ENCODE measurements at regions not wholly inside any gene's neighbourhood (a gene's known extent, or its start where the extent isn't known, plus 50 kb on each side); places are given as distances from the start of the nearest gene placed in this dataset.

- Histone ChIP-seq H2AFZ (ENCODE audit: low read length) (no peak overlapping the region), H3K9me3 (ENCODE audit: low read length) (no peaks in the 10 kb centered on the region), H3K79me2 (ENCODE audit: insufficient read depth, low read length) (no peaks in the 10 kb centered on the region), H3K36me3 (ENCODE audit: insufficient read depth, low read length) (no peaks in the 10 kb centered on the region), H3K4me2 (ENCODE audit: low read length) (no peak overlapping the region), H3K27me3 (ENCODE audit: insufficient read depth, low read length) (no peaks in the 10 kb centered on the region), H3F3A (ENCODE audit: insufficient read depth, low read length) (no peaks in the 10 kb centered on the region), H3K9me2 (ENCODE audit: low read depth, low read length) (no peaks in the 10 kb centered on the region), H3K9ac (ENCODE audit: low read length) (no peak overlapping the region), H3K27ac (ENCODE audit: low read depth, low read length, poor library complexity, severe bottlenecking) (no peak overlapping the region), H3K4me1 (ENCODE audit: insufficient read depth, low read length, severe bottlenecking) (peaks cover 6% of the 10 kb centered on the region), H4K20me1 (ENCODE audit: insufficient read depth, low read length) (no peaks in the 10 kb centered on the region), H3K4me3 (ENCODE audit: low read depth, low read length, poor library complexity, severe bottlenecking) (no peak overlapping the region)
- TF ChIP-seq EZH2 (IDR thresholded peaks at IDR 0.05; ENCODE audit: borderline replicate concordance, low read length), result no peak
- no peak for TF ChIP-seq CTCF (IDR thresholded peaks at IDR 0.05; ENCODE audit: low read length)
These were observed 133.9 kb downstream of the SLITRK6 start for GRCh38 chr13:85665286-85665685.

GRCh38 chr13:85663856-85664255, 135.4 kb downstream of the SLITRK6 start:
- H4K20me1 ChIP-seq (ENCODE audit: insufficient read depth, low read length), result no peaks in the 10 kb centered on the region
- H2AFZ ChIP-seq (ENCODE audit: low read length), result no peak overlapping the region
- peaks cover 6% of the 10 kb centered on the region for H3K4me1 ChIP-seq (ENCODE audit: insufficient read depth, low read length, severe bottlenecking)
- H3F3A ChIP-seq (ENCODE audit: insufficient read depth, low read length), result no peaks in the 10 kb centered on the region
- H3K9me2 ChIP-seq (ENCODE audit: low read depth, low read length), result no peaks in the 10 kb centered on the region
- no peak overlapping the region for H3K9ac ChIP-seq (ENCODE audit: low read length)
- TF ChIP-seq EZH2 (IDR thresholded peaks at IDR 0.05; ENCODE audit: borderline replicate concordance, low read length), result no peak
- no peak for TF ChIP-seq CTCF (IDR thresholded peaks at IDR 0.05; ENCODE audit: low read length)
- H3K4me3 ChIP-seq (ENCODE audit: low read depth, low read length, poor library complexity, severe bottlenecking), result no peak overlapping the region
- H3K27ac ChIP-seq (ENCODE audit: low read depth, low read length, poor library complexity, severe bottlenecking), result no peak overlapping the region
- H3K4me2 ChIP-seq (ENCODE audit: low read length), result no peak overlapping the region
- H3K9me3 ChIP-seq (ENCODE audit: low read length), result no peaks in the 10 kb centered on the region
- H3K27me3 ChIP-seq (ENCODE audit: insufficient read depth, low read length), result no peaks in the 10 kb centered on the region
- H3K36me3 ChIP-seq (ENCODE audit: insufficient read depth, low read length), result no peaks in the 10 kb centered on the region
- H3K79me2 ChIP-seq (ENCODE audit: insufficient read depth, low read length), result no peaks in the 10 kb centered on the region

GRCh38 chr13:85662186-85662585, 137.0 kb downstream of the SLITRK6 start:
- Histone ChIP-seq H3K4me2 (ENCODE audit: low read length) (no peak overlapping the region), H3K79me2 (ENCODE audit: insufficient read depth, low read length) (no peaks in the 10 kb centered on the region), H4K20me1 (ENCODE audit: insufficient read depth, low read length) (no peaks in the 10 kb centered on the region), H2AFZ (ENCODE audit: low read length) (no peak overlapping the region), H3K27me3 (ENCODE audit: insufficient read depth, low read length) (no peaks in the 10 kb centered on the region), H3K9me2 (ENCODE audit: low read depth, low read length) (no peaks in the 10 kb centered on the region), H3K4me1 (ENCODE audit: insufficient read depth, low read length, severe bottlenecking) (peaks cover 6% of the 10 kb centered on the region), H3K9ac (ENCODE audit: low read length) (no peak overlapping the region), H3F3A (ENCODE audit: insufficient read depth, low read length) (no peaks in the 10 kb centered on the region), H3K36me3 (ENCODE audit: insufficient read depth, low read length) (no peaks in the 10 kb centered on the region), H3K9me3 (ENCODE audit: low read length) (no peaks in the 10 kb centered on the region), H3K4me3 (ENCODE audit: low read depth, low read length, poor library complexity, severe bottlenecking) (no peak overlapping the region), H3K27ac (ENCODE audit: low read depth, low read length, poor library complexity, severe bottlenecking) (no peak overlapping the region)
- TF ChIP-seq CTCF (IDR thresholded peaks at IDR 0.05; ENCODE audit: low read length), result no peak
- no peak for TF ChIP-seq EZH2 (IDR thresholded peaks at IDR 0.05; ENCODE audit: borderline replicate concordance, low read length)
